DMS114 treated with DMSO at 0.1 percent for 48 hours (cell line): ENCODE measurements at regions not wholly inside any gene's neighbourhood (a gene's known extent, or its start where the extent isn't known, plus 50 kb on each side); places are given as distances from the start of the nearest gene placed in this dataset.

Experiments
- DNase-seq: peaks from one replicate; lab custom pipeline; 2025; ENCODE audit not compliant: unreplicated experiment; lab: John Stamatoyannopoulos, UW

- no peak for DNase-seq
Observed at GRCh38 chr20:11077226-11077625, 403.4 kb upstream of the JAG1 start.

- no peak for DNase-seq
Observed at GRCh38 chr20:11080010-11080409, 406.2 kb upstream of the JAG1 start.

GRCh38 chr20:11080781-11081377 is 407.1 kb upstream of the JAG1 start:
- no peak for DNase-seq

GRCh38 chr20:11083841-11084240 is 410.0 kb upstream of the JAG1 start:
- no peak for DNase-seq

GRCh38 chr20:11084508-11084907 is 410.7 kb upstream of the JAG1 start:
- DNase-seq: no peak

- no peak for DNase-seq
Observed at GRCh38 chr20:11086970-11087369, 413.2 kb upstream of the JAG1 start.

GRCh38 chr20:11090751-11091150 is 417.0 kb upstream of the JAG1 start:
- DNase-seq: no peak

GRCh38 chr20:11091511-11091910 is 417.7 kb upstream of the JAG1 start:
- no peak for DNase-seq

GRCh38 chr20:11092151-11092550 is 418.4 kb upstream of the JAG1 start:
- DNase-seq: no peak

GRCh38 chr20:11094196-11094595 is 420.4 kb upstream of the JAG1 start:
- DNase-seq: no peak

- DNase-seq: no peak
Observed at GRCh38 chr20:11094711-11095110, 420.9 kb upstream of the JAG1 start.

- DNase-seq: no peak
Observed at GRCh38 chr20:11098888-11099287, 425.1 kb upstream of the JAG1 start.

GRCh38 chr20:11101243-11101642 is 427.4 kb upstream of the JAG1 start:
- DNase-seq: no peak

- no peak for DNase-seq
Observed at GRCh38 chr20:11101696-11102095, 427.9 kb upstream of the JAG1 start.

GRCh38 chr20:11103866-11104265 is 430.1 kb upstream of the JAG1 start:
- DNase-seq: no peak

GRCh38 chr20:11108102-11108810 is 434.5 kb upstream of the JAG1 start:
- DNase-seq: no peak

- no peak for DNase-seq
Observed at GRCh38 chr20:11110535-11110934, 436.7 kb upstream of the JAG1 start.

- DNase-seq: no peak
Observed at GRCh38 chr20:11111191-11111590, 437.4 kb upstream of the JAG1 start.

- DNase-seq: no peak
Observed at GRCh38 chr20:11112832-11113231, 439.0 kb upstream of the JAG1 start.

GRCh38 chr20:11114382-11114781 is 440.6 kb upstream of the JAG1 start:
- no peak for DNase-seq

- no peak for DNase-seq
Observed at GRCh38 chr20:11117808-11118528, 444.2 kb upstream of the JAG1 start.

- no peak for DNase-seq
Observed at GRCh38 chr20:11118802-11119380, 445.1 kb upstream of the JAG1 start.
